ENCODE measurements at regions not wholly inside any gene's neighbourhood (a gene's known extent, or its start where the extent isn't known, plus 50 kb on each side); places are given as distances from the start of the nearest gene placed in this dataset.

DNA sequence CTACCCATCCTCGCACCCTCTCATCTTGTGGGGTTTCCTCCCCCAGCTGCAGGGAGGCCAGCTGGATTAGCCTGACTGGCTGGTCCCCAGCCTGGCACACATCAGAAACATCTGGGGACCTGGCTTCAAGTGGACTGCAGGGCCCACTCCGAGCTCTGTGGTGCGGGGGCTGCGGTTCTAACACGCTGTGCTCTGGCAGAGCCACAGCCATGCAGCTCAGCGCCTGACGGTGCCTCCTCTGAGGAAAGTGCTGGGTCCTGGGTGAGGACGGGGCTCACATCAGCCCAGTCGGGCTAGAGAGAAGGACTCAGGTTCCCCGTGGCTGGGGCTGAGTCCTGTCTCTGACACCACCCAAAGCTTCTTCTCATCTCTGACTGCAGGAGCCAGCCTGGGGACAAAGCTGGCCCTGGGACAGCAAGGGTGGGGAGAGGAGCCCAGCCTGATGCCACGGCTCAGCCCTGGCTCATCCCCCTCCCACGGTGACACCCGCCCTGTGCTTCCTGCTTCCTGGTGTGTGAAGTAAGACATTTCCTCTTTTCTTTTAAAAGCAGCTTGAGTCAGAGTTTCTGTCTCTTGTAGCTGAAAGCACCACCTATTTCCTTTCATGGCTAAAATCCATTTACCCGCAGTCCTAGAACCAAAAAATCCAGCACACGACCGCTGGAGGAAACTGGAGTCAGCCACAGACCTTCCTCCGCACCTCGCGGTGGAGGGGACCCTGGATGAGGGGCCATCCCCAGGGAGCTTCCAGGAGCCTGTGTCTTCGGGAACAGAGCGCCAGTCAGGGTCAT lies 127.4 kb upstream of the AFDN start:
- TF ChIP-seq POLR2A (IDR thresholded peaks at IDR 0.05; ENCODE audit: low read depth, low read length): peak; percentile 22; the same call in 1 of the 2 replicates
- peak; percentile 12; the same call in 1 of the 2 replicates for TF ChIP-seq TAF1 (IDR thresholded peaks at IDR 0.05; ENCODE audit: borderline replicate concordance, low read depth, low read length)
